OCI-LY7 (cell line): ENCODE measurements at regions not wholly inside any gene's neighbourhood (a gene's known extent, or its start where the extent isn't known, plus 50 kb on each side); places are given as distances from the start of the nearest gene placed in this dataset.

Source experiments
- CTCF ChIP-seq: fragments of 200-600 bp; sonication (generic); conservative IDR thresholded peaks from 2 replicates; pipeline ENCODE4 v1.5.1; 2014; ENCODE audit warnings: mild to moderate bottlenecking, antibody characterized with exemption, low read length, moderate library complexity, mixed read lengths
- EZH2phosphoT487 ChIP-seq: fragments of 200-600 bp; sonication (generic); IDR thresholded peaks from 2 replicates; pipeline ENCODE4 v1.6.1; 2018; ENCODE audit warnings: low read depth, borderline replicate concordance, mild to moderate bottlenecking, mixed run types, antibody characterized with exemption, low read length, moderate library complexity, mixed read lengths

- TF ChIP-seq CTCF (no peak), EZH2phosphoT487 (no peak)
Measured at GRCh38 chr5:2506603-2507002, 244.9 kb downstream of the IRX2 start.
